Jurkat, Clone E6-1 (cell line): ENCODE measurements at regions not wholly inside any gene's neighbourhood (a gene's known extent, or its start where the extent isn't known, plus 50 kb on each side); places are given as distances from the start of the nearest gene placed in this dataset.
"Not testable (repeated sequence)": the region's sequence is repeated elsewhere in the genome, so short reads cannot be mapped to it uniquely, and the experiment has no call there.

ENCODE experiments used
- DNase-seq: peaks from one replicate; pipeline ENCODE4 v3.0.0-alpha.2; 2011; ENCODE audit warnings: low read depth, low spot score
- H3K4me3 ChIP-seq: 2 replicates; pipeline ENCODE4 v1.5.1; 2011; ENCODE audit warnings: mild to moderate bottlenecking, low read length, control low read depth, moderate library complexity

DNA sequence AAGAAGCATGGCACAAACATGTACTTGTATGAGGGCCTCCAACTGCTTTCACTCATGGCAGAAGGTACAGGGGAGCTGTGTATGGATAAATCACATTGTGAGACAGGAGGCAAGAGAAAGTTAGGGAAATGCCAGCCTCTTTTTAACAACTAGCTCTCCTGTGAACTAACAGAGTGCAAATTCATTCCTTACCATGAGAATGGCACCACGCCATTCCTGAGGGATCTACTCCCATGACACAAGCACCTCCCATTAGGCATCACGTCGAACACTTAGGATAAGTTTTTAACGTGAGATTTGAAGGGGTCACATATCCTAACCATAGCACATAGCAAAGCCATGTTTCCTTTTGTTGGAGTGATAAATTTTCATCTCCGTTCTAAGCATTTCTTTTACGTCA lies 747.2 kb upstream of the CHD1 start:
- H3K4me3 ChIP-seq, result no peak overlapping the region
- no peak for DNase-seq

DNA sequence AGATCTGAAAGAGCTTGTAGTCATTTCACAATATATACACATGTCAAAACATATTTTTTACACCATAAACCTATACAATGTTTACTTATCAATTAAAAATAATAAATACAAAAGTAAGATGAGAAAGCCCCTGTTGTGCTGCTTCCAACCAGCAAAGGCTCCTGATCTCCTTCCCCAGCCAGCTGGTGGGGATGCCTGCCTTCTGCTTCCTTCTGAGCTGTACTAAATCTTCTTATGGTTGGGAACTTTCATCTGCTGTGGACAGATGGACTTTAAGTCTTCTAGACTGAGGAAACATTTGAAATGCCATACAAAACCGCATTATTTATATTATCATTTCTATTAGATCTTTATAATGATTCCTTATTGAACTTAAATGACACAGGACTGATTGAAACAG lies 745.3 kb upstream of the CHD1 start:
- DNase-seq, result no peak

GRCh38 chr5:99664972-99665371 lies 736.2 kb upstream of the CHD1 start:
- no peak overlapping the region for H3K4me3 ChIP-seq
- no peak for DNase-seq

More for the DNA sequence above, 745.3 kb upstream of the CHD1 start:
- no peak overlapping the region for H3K4me3 ChIP-seq

- DNase-seq, result no peak
- H3K4me3 ChIP-seq, result no peak overlapping the region
Measured at GRCh38 chr5:99651298-99651697, 722.5 kb upstream of the CHD1 start.

DNA sequence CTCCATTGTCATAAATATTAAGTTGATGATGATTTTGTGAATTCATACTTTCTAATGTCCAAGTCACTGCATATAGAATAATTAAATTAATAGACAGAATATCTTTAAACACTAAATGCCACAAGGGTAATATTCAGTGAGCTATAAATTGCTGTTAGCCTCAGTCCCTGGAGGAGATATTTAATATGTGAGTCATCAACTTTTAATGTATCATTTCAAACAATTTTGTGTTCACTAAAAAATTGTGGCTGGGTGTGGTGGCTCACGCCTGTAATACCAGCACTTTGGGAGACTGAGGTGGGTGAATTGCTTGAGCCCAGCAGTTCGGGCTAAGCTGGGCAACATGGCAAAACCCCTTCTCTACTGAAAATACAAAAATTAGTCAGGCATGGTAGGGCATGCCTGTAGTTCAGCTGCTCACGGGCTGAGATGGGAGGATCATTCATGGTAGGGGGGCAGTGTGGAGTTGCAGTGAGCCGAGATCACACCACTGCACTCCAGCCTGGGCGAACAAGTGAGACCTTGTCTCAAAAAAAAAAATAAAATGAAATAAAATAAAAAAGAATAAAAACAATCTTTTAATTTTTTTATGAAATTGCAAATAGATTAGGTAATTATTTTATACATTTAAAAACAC lies 717.3 kb upstream of the CHD1 start:
- no peak overlapping the region for H3K4me3 ChIP-seq
- DNase-seq, result no peak

GRCh38 chr5:99644822-99645221 lies 716.0 kb upstream of the CHD1 start:
- no peak for DNase-seq
- no peak overlapping the region for H3K4me3 ChIP-seq

- no peak overlapping the region for H3K4me3 ChIP-seq
Measured at GRCh38 chr5:99640646-99641045, 711.8 kb upstream of the CHD1 start.

GRCh38 chr5:99639905-99640304 lies 711.1 kb upstream of the CHD1 start:
- no peak for DNase-seq
- no peak overlapping the region for H3K4me3 ChIP-seq

More at GRCh38 chr5:99640646-99641045, 711.8 kb upstream of the CHD1 start:
- no peak for DNase-seq

DNA sequence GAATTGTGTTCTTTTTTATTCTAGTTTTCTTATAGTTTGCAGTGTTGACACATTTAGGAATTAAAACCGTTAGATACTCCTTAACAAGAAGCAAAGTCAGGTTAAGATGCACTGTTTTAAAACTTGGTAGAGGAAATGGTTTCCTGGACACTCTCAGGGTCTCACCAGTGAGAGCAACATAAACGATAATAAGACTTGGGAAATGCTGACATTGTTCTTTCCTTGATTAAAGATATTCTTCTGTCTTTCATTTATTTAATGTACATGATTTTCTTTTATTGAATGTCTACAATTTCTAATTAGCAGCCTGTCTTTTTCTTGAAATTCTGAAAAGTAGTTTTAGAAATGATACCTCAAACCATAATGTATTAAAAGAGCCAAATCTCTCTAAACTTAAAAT lies 707.9 kb upstream of the CHD1 start:
- H3K4me3 ChIP-seq, result no peak overlapping the region
- no peak for DNase-seq

DNA sequence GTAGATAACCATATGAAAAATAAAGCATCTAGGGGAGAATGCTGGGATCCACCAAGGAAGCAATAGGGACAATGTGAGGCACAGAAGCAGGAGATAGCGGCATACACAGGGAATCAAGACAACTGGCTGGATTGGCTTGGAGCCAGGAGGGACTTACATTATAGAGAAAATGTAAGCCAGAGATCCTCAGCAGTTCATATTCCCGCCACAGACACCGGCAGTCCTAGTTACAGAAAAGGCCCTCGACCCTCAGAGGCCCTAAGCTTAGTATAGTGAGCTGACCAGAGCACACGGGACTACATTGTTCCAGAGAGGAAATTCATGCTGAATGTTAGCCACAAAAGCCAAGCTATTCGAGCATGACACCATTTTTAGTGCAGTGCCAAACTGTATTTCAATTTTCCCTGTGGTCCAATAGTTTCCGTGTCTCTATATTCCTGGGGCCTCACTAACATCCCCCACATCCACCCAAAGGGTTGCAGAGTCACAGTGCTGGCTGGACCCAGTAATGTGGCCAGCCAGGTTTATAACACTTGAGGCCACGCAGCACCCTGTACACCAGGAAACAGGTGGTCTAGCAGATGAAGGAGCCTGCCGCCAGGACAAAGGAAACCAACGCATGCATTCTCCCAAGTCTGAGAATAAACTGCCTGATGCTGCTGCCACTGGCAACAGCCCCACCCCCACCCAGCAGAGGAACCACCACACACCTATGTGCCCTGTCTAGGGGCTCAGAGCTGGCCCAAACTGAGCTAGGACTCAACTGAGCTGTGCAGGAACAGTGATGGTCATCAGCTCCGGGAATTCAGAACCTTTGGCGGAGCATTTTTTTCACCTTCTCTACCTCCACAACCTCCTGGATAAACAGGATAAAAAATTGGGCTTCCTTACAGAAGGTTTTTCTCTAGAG lies 693.2 kb upstream of the CHD1 start:
- no peak for DNase-seq

DNA sequence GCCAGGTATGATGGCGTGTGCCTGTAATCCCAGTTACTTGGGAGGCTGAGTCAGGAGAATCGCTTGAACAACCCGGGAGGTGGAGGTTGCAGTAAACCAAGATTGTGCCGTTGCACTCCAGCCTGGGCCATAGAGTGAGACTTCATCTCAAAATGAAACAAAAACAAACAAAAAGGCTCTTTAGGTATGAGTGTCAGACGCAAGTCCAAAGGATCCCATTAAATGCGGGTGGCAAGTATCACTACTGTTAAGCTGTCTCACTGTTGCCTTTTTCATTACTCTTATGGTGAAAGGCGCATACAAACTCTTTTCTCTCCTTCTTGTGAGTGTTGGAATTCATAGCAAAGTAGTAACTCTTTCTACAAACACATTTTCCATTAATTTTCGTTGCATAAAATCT lies 688.5 kb upstream of the CHD1 start:
- DNase-seq, result no peak

More for the DNA sequence above, 693.2 kb upstream of the CHD1 start:
- no peak overlapping the region for H3K4me3 ChIP-seq

DNA sequence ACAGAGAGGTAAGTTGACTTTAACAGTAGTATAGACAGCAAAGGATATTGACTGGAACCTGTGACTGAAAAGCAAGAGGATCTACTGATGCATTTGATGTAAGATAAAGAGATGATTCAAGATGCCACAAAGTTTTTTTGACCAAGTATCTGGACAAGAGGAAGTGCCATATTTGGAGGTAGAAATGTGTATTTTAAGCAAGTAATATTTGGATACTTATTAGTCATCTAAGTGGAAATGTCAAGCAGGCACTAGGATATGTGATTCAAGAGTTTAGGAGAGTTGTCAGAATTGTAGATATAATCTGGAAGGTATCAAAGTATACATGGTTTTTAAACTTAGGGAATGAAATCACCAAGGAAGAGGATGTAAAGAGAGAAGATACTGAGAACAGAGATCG lies 686.1 kb upstream of the CHD1 start:
- no peak overlapping the region for H3K4me3 ChIP-seq
- DNase-seq, result no peak

More for the DNA sequence above, 688.5 kb upstream of the CHD1 start:
- no peak overlapping the region for H3K4me3 ChIP-seq

DNA sequence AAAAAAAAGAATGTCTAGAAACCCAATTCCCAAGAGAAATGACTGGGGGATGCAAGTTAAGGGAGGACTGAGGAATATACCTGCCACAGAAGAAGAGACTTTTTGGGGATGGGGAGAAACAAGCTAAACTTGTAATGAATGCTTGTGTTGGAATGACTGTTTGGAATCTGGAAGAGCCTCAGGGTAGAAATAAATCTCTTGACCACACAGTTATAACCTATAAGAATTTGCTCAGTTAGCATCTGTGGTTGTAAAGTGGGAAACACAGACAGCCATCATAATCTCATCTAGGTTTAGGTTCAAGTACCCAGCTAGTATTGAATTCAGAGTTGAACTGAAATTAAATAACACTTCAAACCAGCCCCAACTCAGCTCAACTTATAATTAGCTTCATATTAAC lies 678.3 kb upstream of the CHD1 start:
- no peak overlapping the region for H3K4me3 ChIP-seq
- no peak for DNase-seq

GRCh38 chr5:99605904-99606303 lies 677.1 kb upstream of the CHD1 start:
- H3K4me3 ChIP-seq, result no peak overlapping the region

GRCh38 chr5:99600952-99601351 lies 672.1 kb upstream of the CHD1 start:
- DNase-seq, result no peak

More at GRCh38 chr5:99605904-99606303, 677.1 kb upstream of the CHD1 start:
- DNase-seq, result no peak

DNA sequence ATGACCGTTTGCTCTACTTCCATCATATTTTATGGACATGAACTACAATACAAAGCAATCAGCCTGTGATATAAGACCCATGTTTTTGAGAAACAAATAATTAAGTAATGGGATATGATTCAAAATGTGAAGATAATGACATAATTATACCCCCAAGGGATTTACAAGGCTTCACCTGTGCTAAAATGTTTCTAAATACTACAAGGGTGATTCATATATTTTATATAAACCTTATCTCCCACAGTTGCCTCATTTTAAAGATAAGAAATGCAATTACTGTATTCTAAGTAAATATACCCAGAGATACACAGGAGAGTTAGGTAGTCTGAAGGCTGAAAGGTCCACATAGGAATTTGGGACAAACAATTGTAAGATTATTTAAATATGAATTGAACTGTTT lies 662.0 kb upstream of the CHD1 start:
- DNase-seq, result no peak
- H3K4me3 ChIP-seq, result no peak overlapping the region

More at GRCh38 chr5:99600952-99601351, 672.1 kb upstream of the CHD1 start:
- no peak overlapping the region for H3K4me3 ChIP-seq

DNA sequence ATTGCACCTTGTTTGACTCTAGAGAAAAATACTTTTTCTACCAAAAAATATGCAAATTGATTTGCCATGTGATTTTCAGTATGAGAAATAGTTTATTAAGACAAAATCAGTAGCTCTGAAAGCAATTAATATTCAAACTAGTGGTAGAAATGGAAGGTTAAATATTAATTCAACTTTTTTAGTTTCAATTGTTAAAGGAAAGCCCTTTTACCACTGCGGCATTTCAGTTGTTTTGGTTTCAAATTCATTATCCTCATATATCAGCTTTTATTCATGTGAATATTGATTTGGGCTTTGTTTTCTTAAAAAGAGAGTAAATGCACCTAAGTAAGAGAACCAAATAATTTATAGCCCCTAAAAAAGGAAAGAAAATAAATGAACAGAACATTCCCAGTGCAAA lies 660.6 kb upstream of the CHD1 start:
- no peak for DNase-seq

DNA sequence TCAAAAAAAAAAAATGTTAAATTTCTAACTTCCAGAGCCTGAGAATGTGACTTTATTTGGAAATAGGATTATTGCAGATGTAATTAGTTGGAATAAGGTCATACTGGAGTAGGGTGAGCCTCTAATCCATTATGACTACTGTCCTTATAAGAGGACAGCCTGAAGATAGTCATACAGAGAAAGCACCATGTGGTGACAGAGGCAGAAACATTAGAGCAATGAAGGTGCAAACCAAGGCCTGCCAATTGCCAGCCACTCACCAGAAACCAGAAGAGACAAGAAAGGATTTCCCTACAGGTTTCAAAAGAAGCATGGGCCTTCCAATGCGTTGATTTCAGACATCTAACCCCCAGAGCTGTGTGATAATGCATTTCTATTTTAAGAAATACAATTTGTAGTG lies 659.2 kb upstream of the CHD1 start:
- H3K4me3 ChIP-seq, result no peak overlapping the region
- no peak for DNase-seq

More for the DNA sequence above, 660.6 kb upstream of the CHD1 start:
- no peak overlapping the region for H3K4me3 ChIP-seq

- no peak for DNase-seq
- H3K4me3 ChIP-seq, result no peak overlapping the region
Measured at GRCh38 chr5:99586878-99587277, 658.1 kb upstream of the CHD1 start.

GRCh38 chr5:99581204-99581603 lies 652.4 kb upstream of the CHD1 start:
- DNase-seq, result not testable (repeated sequence)

More at GRCh38 chr5:99581204-99581603, 652.4 kb upstream of the CHD1 start:
- H3K4me3 ChIP-seq, result not testable (repeated sequence)
